ENCODE measurements at regions not wholly inside any gene's neighbourhood (a gene's known extent, or its start where the extent isn't known, plus 50 kb on each side); places are given as distances from the start of the nearest gene placed in this dataset.
"Not testable (repeated sequence)": the region's sequence is repeated elsewhere in the genome, so short reads cannot be mapped to it uniquely, and the experiment has no call there.

GRCh38 chr1:146401281-146401825 is 172.5 kb upstream of the NOTCH2NLA start:
- TF ChIP-seq, protein P1, sequence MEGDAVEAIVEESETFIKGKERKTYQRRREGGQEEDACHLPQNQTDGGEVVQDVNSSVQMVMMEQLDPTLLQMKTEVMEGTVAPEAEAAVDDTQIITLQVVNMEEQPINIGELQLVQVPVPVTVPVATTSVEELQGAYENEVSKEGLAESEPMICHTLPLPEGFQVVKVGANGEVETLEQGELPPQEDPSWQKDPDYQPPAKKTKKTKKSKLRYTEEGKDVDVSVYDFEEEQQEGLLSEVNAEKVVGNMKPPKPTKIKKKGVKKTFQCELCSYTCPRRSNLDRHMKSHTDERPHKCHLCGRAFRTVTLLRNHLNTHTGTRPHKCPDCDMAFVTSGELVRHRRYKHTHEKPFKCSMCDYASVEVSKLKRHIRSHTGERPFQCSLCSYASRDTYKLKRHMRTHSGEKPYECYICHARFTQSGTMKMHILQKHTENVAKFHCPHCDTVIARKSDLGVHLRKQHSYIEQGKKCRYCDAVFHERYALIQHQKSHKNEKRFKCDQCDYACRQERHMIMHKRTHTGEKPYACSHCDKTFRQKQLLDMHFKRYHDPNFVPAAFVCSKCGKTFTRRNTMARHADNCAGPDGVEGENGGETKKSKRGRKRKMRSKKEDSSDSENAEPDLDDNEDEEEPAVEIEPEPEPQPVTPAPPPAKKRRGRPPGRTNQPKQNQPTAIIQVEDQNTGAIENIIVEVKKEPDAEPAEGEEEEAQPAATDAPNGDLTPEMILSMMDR (IDR thresholded peaks at IDR 0.05): peak; percentile 32 to 61 (median 46)
- not testable (repeated sequence) for TF ChIP-seq POLR2A (IDR thresholded peaks at IDR 0.05)
